ENCODE measurements at regions not wholly inside any gene's neighbourhood (a gene's known extent, or its start where the extent isn't known, plus 50 kb on each side); places are given as distances from the start of the nearest gene placed in this dataset.

DNA sequence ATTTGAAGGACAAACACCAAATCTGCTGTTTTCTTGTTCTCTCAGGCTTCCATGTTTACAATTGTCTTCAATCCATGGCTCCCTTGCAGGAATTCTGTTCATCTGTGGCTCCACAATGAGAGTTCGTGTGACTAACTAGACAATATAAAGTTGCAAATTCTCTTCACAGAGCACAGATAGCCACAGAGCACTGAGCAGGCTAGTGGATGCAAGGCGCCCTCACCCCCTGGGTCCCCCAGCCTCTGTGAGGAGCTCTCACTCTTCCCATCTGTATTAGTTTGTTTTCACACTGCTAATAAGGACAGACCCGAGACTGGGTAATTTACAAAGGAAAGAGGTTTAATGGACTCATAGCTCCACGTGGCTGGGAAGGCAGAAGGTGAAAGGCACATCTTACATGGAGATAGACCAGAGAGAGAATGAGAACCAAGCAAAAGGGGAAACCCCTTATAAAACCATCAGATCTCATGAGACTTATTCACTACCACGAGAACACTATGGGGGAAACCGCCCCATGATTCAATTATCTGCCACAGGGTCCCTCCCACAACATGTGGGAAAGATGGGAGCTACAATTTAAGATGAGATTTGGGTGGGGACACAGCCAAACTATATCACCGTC is 82.5 kb upstream of the STX18 start:
- Histone ChIP-seq H3K4me1 (no peaks in the 10 kb centered on the region), H3K4me2 (ENCODE audit: low read length) (no peak overlapping the region), H2AFZ (no peak overlapping the region), H3K4me3 (ENCODE audit: low read depth, low read length) (no peak overlapping the region), H3K9ac (no peak overlapping the region), H3K36me3 (ENCODE audit: control insufficient read depth, insufficient read depth, low read length) (no peaks in the 10 kb centered on the region), H3K79me2 (no peaks in the 10 kb centered on the region), H3K27me3 (ENCODE audit: control insufficient read depth, insufficient read depth, low read length) (no peaks in the 10 kb centered on the region), H3K27ac (no peak overlapping the region), H3K9me3 (ENCODE audit: control insufficient read depth, low read length) (no peaks in the 10 kb centered on the region)
- TF ChIP-seq, protein P1, sequence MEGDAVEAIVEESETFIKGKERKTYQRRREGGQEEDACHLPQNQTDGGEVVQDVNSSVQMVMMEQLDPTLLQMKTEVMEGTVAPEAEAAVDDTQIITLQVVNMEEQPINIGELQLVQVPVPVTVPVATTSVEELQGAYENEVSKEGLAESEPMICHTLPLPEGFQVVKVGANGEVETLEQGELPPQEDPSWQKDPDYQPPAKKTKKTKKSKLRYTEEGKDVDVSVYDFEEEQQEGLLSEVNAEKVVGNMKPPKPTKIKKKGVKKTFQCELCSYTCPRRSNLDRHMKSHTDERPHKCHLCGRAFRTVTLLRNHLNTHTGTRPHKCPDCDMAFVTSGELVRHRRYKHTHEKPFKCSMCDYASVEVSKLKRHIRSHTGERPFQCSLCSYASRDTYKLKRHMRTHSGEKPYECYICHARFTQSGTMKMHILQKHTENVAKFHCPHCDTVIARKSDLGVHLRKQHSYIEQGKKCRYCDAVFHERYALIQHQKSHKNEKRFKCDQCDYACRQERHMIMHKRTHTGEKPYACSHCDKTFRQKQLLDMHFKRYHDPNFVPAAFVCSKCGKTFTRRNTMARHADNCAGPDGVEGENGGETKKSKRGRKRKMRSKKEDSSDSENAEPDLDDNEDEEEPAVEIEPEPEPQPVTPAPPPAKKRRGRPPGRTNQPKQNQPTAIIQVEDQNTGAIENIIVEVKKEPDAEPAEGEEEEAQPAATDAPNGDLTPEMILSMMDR (IDR thresholded peaks at IDR 0.05), result no peak

DNA sequence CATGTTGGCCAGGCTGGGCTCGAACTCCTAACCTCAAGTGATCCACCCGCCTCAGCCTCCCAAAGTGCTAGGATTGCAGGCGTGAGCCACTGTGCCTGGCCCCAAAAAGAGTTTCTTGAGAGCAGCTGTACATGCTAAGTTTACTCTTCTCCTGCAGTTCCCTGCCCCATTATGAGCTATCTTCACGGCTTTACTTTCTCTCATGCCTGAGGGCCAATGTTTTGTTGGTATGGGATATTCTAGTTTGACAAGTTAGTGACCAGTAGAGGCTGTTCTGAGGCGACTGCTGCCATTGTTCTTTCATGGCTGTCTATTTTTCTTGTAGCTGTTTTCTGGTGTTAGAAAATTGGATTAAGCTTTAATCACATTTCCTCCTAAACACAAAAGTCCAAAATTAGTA is 78.0 kb upstream of the STX18 start:
- Histone ChIP-seq H3K4me3 (ENCODE audit: low read depth, low read length) (no peak overlapping the region), H3K9ac (no peak overlapping the region)
- TF ChIP-seq, protein P1 (IDR thresholded peaks at IDR 0.05), result no peak

DNA sequence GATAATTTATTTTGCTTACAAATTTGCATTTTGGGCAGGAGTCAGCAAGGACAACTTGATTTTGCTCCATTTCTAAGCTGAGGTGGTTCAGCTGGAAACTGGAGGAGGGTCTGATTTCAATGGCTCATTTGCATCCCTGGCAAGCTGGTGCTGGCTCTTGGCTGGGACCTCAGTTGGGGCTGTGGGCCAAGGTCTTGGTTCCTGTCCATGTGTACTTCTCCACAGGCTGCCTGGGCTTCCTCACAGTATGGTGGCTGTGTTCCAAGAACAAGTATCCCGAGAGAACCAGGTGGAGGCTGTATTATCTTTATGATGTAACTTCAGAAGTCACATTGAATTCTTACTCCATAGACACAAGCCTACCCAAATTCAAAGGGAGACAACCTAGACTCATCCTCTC is 77.0 kb upstream of the STX18 start:
- H3K79me2 ChIP-seq, result no peaks in the 10 kb centered on the region
- H3K4me1 ChIP-seq, result no peaks in the 10 kb centered on the region
- no peak overlapping the region for H3K4me2 ChIP-seq (ENCODE audit: low read length)
- no peak overlapping the region for H3K4me3 ChIP-seq (ENCODE audit: low read depth, low read length)
- H3K27ac ChIP-seq, result no peak overlapping the region
- H3K9ac ChIP-seq, result no peak overlapping the region
- TF ChIP-seq, protein P1 (IDR thresholded peaks at IDR 0.05), result no peak
- no peaks in the 10 kb centered on the region for H3K9me3 ChIP-seq (ENCODE audit: control insufficient read depth, low read length)
- H2AFZ ChIP-seq, result no peak overlapping the region
- H3K36me3 ChIP-seq (ENCODE audit: control insufficient read depth, insufficient read depth, low read length), result no peaks in the 10 kb centered on the region
- H3K27me3 ChIP-seq (ENCODE audit: control insufficient read depth, insufficient read depth, low read length), result no peaks in the 10 kb centered on the region

More for the DNA sequence above, 78.0 kb upstream of the STX18 start:
- H3K4me1 ChIP-seq, result no peaks in the 10 kb centered on the region
- no peaks in the 10 kb centered on the region for H3K79me2 ChIP-seq
- H3K27ac ChIP-seq, result no peak overlapping the region
- H3K9me3 ChIP-seq (ENCODE audit: control insufficient read depth, low read length), result no peaks in the 10 kb centered on the region
- H3K4me2 ChIP-seq (ENCODE audit: low read length), result no peak overlapping the region
- no peaks in the 10 kb centered on the region for H3K36me3 ChIP-seq (ENCODE audit: control insufficient read depth, insufficient read depth, low read length)
- H2AFZ ChIP-seq, result no peak overlapping the region
- no peaks in the 10 kb centered on the region for H3K27me3 ChIP-seq (ENCODE audit: control insufficient read depth, insufficient read depth, low read length)

DNA sequence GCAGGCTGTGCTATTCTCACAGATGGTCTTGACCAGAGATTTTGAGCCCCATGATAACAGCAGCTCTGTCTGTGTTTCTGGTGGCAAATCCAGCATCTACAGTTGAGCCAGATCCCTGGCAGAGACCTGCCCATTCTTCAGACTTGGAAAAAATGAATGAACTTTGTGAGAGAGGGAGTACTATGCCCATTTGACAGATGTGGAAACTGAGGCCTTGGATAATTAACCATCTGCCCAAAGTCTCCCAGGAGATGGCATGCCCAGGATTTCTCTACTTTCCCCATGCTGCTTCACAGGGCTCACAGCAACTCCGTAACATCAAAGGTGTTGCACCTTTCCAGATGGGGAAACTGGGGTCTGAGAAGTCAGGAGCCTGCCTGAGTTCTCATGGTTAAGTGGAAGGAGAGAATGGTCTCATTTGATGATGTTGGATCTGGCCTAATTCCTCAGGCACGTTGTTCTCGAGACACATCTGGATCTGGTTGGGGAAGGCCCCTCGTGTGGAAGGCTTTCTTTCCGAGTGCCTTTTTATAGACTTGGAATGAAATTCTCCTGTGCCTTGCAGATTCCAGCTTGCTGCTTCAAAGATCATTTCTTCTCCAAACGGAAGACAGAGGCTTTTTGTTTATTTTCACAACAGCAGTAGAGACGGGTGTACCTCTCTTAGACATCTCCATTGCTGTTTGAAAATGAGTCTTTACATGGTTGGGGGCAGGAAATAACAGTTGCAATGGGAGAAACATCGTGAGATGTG is 73.3 kb upstream of the STX18 start:
- H3K27me3 ChIP-seq (ENCODE audit: control insufficient read depth, insufficient read depth, low read length), result no peaks in the 10 kb centered on the region
- H3K79me2 ChIP-seq, result no peaks in the 10 kb centered on the region
- H3K4me2 ChIP-seq (ENCODE audit: low read length), result no peak overlapping the region
- H3K4me1 ChIP-seq, result no peaks in the 10 kb centered on the region
- H3K36me3 ChIP-seq (ENCODE audit: control insufficient read depth, insufficient read depth, low read length), result no peaks in the 10 kb centered on the region
- H3K4me3 ChIP-seq (ENCODE audit: low read depth, low read length), result no peak overlapping the region
- no peak overlapping the region for H3K9ac ChIP-seq
- TF ChIP-seq, protein P1 (IDR thresholded peaks at IDR 0.05), result no peak
- no peak overlapping the region for H2AFZ ChIP-seq
- no peak overlapping the region for H3K27ac ChIP-seq
- H3K9me3 ChIP-seq (ENCODE audit: control insufficient read depth, low read length), result no peaks in the 10 kb centered on the region
